Glutamatergic neuron (in vitro differentiated cells): ENCODE measurements at regions not wholly inside any gene's neighbourhood (a gene's known extent, or its start where the extent isn't known, plus 50 kb on each side); places are given as distances from the start of the nearest gene placed in this dataset.
"Not testable (repeated sequence)": the region's sequence is repeated elsewhere in the genome, so short reads cannot be mapped to it uniquely, and the experiment has no call there.

Source experiments
- DNase-seq: peaks from one replicate; pipeline ENCODE4 v3.0.0; 2022
- H3K27ac Mint-ChIP-seq: one replicate; pipeline ENCODE4 v1.8.0; 2020; ENCODE audit warnings: mild to moderate bottlenecking, mixed read lengths, inconsistent platforms; ENCODE audit not compliant: unreplicated experiment
- H3K27me3 Mint-ChIP-seq: one replicate; pipeline ENCODE4 v1.8.0; 2020; ENCODE audit warnings: mild to moderate bottlenecking, moderate library complexity, mixed read lengths, inconsistent platforms; ENCODE audit not compliant: unreplicated experiment
- H3K36me3 Mint-ChIP-seq: one replicate; pipeline ENCODE4 v1.8.0; 2020; ENCODE audit warnings: mild to moderate bottlenecking, mixed read lengths, inconsistent platforms; ENCODE audit not compliant: unreplicated experiment
- H3K4me1 Mint-ChIP-seq: one replicate; pipeline ENCODE4 v1.8.0; 2020; ENCODE audit warnings: mild to moderate bottlenecking, low read depth, mixed read lengths, inconsistent platforms; ENCODE audit not compliant: unreplicated experiment
- H3K4me3 Mint-ChIP-seq: one replicate; pipeline ENCODE4 v1.8.0; 2020; ENCODE audit warnings: mild to moderate bottlenecking, mixed read lengths, inconsistent platforms; ENCODE audit not compliant: unreplicated experiment
- H3K9me3 Mint-ChIP-seq: one replicate; pipeline ENCODE4 v1.8.0; 2020; ENCODE audit warnings: mild to moderate bottlenecking, moderate library complexity, mixed read lengths, inconsistent platforms; ENCODE audit not compliant: unreplicated experiment
- CTCF ChIP-seq: fragments of 200-600 bp; sonication (generic); IDR thresholded peaks from one replicate; pipeline ENCODE4 v1.5.0; 2021; ENCODE audit not compliant: partially characterized antibody, unreplicated experiment

DNA sequence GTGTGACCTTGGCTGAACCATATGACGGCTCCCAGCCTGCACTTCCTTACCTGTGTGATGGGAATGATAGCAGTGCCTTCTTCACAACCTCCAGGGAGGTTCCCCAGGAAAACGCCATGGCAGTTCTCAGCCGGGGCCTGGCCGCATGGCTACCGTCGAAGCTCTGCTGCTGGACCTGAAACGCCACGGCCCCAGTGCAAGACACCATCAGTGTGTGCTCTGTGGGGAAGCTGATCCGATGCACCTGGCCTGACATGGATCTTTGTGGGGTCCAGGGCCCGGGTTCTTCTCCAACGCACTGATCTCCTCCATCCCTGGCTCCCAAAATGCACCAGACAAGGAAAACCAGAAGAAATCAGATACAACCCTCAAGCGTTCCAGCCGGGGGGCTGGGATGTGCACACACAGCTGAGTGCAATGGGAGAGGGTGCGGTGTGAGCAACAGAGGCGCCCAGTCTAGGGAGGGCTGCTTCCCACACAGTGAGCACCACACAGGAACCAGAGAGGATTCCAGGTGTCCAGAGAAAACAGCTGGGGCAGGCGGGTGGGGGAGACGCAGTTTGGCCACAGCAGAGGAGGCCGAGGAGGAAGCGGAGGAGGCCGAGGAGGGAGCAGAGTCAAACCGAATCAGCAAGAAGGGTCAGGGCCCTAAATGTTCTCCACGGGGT is 54.3 kb upstream of the ZNF469 start:
- H3K36me3 Mint-ChIP-seq = no peaks in the 10 kb centered on the region
- peaks cover 4% of the 10 kb centered on the region for H3K27me3 Mint-ChIP-seq
- peaks cover 5% of the 10 kb centered on the region for H3K4me1 Mint-ChIP-seq
- peaks cover 7% of the 10 kb centered on the region for H3K9me3 Mint-ChIP-seq
- DNase-seq = no peak
- H3K4me3 Mint-ChIP-seq = no peak overlapping the region
- H3K27ac Mint-ChIP-seq = no peak overlapping the region
- TF ChIP-seq CTCF = no peak

DNA sequence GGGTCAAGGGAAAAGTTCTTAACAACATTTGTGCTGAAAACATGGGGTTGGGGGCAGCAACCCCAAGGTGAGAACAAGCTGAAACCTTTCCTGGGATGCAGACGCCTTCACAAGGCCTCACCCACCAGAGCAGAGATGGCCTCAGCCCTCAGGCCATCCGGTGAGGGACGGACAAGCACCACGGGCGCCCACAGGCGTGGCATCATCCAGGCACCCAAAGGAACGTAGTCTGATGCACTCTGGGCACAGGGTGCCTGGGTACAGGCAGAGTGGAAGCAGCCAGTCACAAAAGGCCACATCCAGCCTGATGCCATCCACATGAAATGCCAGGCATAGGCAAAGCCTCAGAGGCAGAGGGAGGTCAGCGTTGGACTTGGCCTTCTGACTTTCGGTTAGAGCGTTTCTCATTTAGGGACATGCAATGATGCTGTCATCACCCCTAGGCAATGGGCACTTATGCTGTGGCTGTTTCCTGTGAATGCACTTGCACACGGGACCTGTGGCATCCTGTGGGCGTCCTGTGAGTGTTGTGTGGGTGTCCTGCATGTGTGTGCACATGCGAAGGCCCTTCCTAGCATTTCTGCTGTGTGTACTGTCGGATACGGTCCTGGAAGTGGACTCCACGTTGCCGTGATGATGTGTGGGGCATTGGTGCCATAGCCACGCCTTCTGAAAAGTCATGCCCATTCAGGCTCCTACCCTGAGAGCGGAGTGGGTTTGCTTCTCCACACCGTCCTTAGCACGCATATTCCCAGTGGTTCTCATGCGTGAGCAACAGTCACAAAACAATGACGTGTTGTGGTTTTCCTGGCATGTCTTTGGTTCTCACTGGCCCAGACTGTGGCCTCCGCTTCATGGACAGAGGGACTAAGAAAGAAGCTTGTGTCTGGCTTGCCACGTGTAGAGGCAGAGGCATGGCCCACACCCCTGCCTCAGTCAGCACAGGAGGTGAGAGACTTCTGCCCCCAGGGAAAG is 52.7 kb upstream of the ZNF469 start:
- Mint-ChIP-seq H3K36me3 (peaks cover 5% of the 10 kb centered on the region), H3K27ac (no peak overlapping the region), H3K27me3 (peaks cover 7% of the 10 kb centered on the region), H3K4me3 (no peak overlapping the region), H3K4me1 (peaks cover 5% of the 10 kb centered on the region), H3K9me3 (peaks cover 10% of the 10 kb centered on the region)
- no peak for DNase-seq
- TF ChIP-seq CTCF = no peak

GRCh38 chr16:88330971-88331890 is 51.5 kb upstream of the ZNF469 start:
- Mint-ChIP-seq H3K27me3 (peaks cover 7% of the 10 kb centered on the region), H3K9me3 (peaks cover 10% of the 10 kb centered on the region)
- no peak for TF ChIP-seq CTCF

DNA sequence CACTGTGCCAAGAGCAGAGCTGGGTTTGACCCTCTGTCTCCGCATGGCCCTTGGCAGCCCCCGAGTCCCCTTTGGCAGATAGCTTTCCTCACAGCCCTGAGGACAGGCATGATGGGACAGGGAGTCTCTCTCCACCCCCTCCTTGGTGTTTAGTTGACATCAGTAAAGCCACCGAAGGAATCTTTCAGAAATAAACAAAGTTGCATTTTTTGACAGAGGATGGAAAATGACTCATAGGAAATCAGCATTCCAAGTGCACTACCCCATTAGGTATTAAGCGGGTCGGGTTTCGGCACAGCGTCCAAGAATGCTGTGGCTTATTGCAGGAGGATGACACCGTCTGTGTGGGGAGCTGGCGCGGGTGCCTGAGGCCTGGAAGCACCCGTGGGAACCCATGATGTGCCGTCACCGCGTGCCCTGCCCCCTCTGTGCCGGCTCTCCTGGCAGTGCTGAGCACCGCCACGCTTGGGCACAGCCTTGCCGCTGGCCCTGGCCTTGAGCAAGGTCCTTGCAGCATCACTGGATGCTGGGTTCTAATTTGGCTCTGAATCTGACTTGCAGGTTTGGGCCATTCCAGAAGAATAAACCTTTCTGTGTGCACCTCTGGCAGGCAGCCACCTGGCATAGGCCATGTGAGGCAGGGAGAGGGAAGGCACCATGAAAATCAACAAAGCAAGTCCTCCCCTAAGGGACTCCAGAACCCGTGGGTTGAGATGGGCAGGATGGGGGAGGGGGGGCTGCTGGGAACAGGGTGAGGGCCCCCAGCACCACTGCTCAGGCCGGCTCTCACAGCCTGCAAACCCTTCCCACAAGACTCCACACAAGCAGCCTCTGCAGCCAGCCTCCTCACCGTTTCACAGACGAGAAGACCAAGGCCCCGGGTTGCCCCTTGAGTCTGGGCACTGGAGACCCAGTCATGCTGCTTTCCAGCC is 50.5 kb upstream of the ZNF469 start:
- Mint-ChIP-seq H3K9me3 (peaks cover 8% of the 10 kb centered on the region), H3K27me3 (peaks cover 7% of the 10 kb centered on the region), H3K36me3 (peaks cover 14% of the 10 kb centered on the region), H3K27ac (no peak overlapping the region), H3K4me1 (peaks cover 5% of the 10 kb centered on the region), H3K4me3 (no peak overlapping the region)
- TF ChIP-seq CTCF = no peak
- DNase-seq = no peak

More at GRCh38 chr16:88330971-88331890, 51.5 kb upstream of the ZNF469 start:
- Mint-ChIP-seq H3K4me3 (no peak overlapping the region), H3K36me3 (peaks cover 5% of the 10 kb centered on the region), H3K27ac (no peak overlapping the region), H3K4me1 (peaks cover 5% of the 10 kb centered on the region)
- no peak for DNase-seq

DNA sequence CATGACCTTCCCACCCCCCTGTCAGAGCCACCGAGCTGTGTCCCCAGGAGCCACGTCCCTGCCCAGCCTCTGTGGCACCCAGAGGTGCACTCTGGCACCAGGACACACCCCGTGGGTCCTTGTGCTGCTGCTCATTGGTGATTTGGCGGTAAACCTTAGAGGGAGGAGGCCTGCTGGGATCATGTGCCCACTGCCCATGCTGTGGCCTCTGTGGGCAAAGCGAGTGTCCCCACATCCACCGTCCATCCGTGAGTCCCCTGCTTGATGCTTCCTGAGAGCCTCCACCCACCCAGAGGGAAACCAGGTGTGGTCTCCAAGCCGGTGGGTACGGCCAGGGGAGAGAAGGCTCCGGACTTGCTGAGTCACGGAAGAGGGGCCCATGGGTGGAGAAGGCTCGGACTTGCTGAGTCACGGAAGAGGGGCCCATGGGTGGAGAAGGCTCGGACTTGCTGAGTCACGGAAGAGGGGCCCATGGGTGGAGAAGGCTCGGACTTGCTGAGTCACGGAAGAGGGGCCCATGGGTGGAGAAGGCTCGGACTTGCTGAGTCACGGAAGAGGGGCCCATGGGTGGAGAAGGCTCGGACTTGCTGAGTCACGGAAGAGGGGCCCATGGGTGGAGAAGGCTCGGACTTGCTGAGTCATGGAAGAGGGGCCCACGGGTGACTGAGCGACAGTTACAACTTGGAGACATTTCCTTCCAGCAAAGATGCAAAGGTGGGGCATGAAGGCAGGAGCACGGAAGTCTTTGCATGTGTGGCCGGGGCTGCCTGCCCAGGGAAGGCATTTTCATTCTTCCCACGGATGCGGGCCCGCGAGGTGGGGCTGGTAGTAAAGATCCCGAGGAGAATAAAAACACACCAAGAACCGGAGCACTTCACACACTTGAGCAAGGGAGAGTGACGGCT is 49.6 kb upstream of the ZNF469 start:
- H3K36me3 Mint-ChIP-seq = peaks cover 14% of the 10 kb centered on the region
- not testable (repeated sequence) for H3K4me3 Mint-ChIP-seq, H3K4me1 Mint-ChIP-seq, H3K27me3 Mint-ChIP-seq, H3K9me3 Mint-ChIP-seq, H3K27ac Mint-ChIP-seq, DNase-seq
